OCI-LY3 (cell line): ENCODE measurements at regions not wholly inside any gene's neighbourhood (a gene's known extent, or its start where the extent isn't known, plus 50 kb on each side); places are given as distances from the start of the nearest gene placed in this dataset.

Experiments
- H2AFZ ChIP-seq: fragments of 200-600, 300-600 bp; shearing (Covaris generic); 2 replicates; pipeline ENCODE4 v1.6.0; 2014; ENCODE audit warnings: antibody characterized with exemption, low read depth, low read length
- H3K27ac ChIP-seq: fragments of 200-600, 300-600 bp; sonication (generic); 2 replicates; pipeline ENCODE4 v1.5.1; 2014; ENCODE audit warnings: mild to moderate bottlenecking, low read length, moderate library complexity, mixed read lengths
- H3K27me3 ChIP-seq: fragments of 200-600, 300-600 bp; sonication (generic); 2 replicates; pipeline ENCODE4 v1.6.1; 2014; ENCODE audit warnings: low read depth, low read length, mixed read lengths
- H3K36me3 ChIP-seq: fragments of 200-600, 300-600 bp; sonication (generic); replicated peaks from 2 replicates; pipeline ENCODE3; 2014; ENCODE audit warnings: low read depth, low read length, mixed read lengths
- H3K4me1 ChIP-seq: fragments of 300-600, 200-600 bp; sonication (generic); 2 replicates; pipeline ENCODE4 v1.6.1; 2014; ENCODE audit warnings: low read length, mixed read lengths
- H3K4me2 ChIP-seq: fragments of 200-600, 300-600 bp; sonication (generic); 2 replicates; pipeline ENCODE4 v1.6.1; 2014; ENCODE audit warnings: low read length, mixed read lengths
- H3K4me3 ChIP-seq: fragments of 300-600, 200-600 bp; sonication (generic); 2 replicates; pipeline ENCODE4 v1.5.1; 2014; ENCODE audit warnings: antibody characterized with exemption, mild to moderate bottlenecking, low read length, moderate library complexity
- H3K79me2 ChIP-seq: fragments of 300-600, 200-600 bp; shearing (Covaris generic); 2 replicates; pipeline ENCODE4 v1.6.1; 2014; ENCODE audit warnings: mild to moderate bottlenecking, low read length, mixed read lengths
- H3K9ac ChIP-seq: fragments of 300-600, 200-600 bp; shearing (Covaris generic); 2 replicates; pipeline ENCODE4 v1.6.0; 2014; ENCODE audit warnings: mild to moderate bottlenecking, low read length, moderate library complexity
- H3K9me3 ChIP-seq: fragments of 200-600, 300-600 bp; shearing (Covaris generic); 2 replicates; pipeline ENCODE4 v1.6.1; 2014; ENCODE audit warnings: low read length, mixed read lengths; ENCODE audit not compliant: insufficient read depth
- H4K20me1 ChIP-seq: fragments of 200-600, 300-600 bp; sonication (generic); 2 replicates; pipeline ENCODE4 v1.6.1; 2016; ENCODE audit warnings: low read length, mixed read lengths; ENCODE audit not compliant: insufficient read depth
- CTCF ChIP-seq: fragments of 200-600, 300-600 bp; sonication (generic); IDR thresholded peaks from 2 replicates; pipeline ENCODE4 v1.5.1; 2014; ENCODE audit warnings: antibody characterized with exemption, low read length, low read depth
- EZH2phosphoT487 ChIP-seq: fragments of 200-600 bp; shearing (Covaris generic); IDR thresholded peaks from 2 replicates; pipeline ENCODE4 v1.6.1; 2018; ENCODE audit warnings: antibody characterized with exemption, mixed run types, low read depth

- Histone ChIP-seq H2AFZ (no peak overlapping the region), H3K79me2 (no peaks in the 10 kb centered on the region), H3K9ac (no peak overlapping the region), H4K20me1 (no peaks in the 10 kb centered on the region), H3K4me2 (no peak overlapping the region), H3K27ac (no peak overlapping the region), H3K36me3 (no peaks in the 10 kb centered on the region), H3K4me3 (no peak overlapping the region), H3K27me3 (no peaks in the 10 kb centered on the region), H3K4me1 (peaks cover 7% of the 10 kb centered on the region), H3K9me3 (no peaks in the 10 kb centered on the region)
- TF ChIP-seq EZH2phosphoT487 (no peak), CTCF (no peak)
Observed at GRCh38 chr5:96284727-96285389, 148.2 kb downstream of the PCSK1 start.

- TF ChIP-seq CTCF, result no peak
- no peak for TF ChIP-seq EZH2phosphoT487
- no peaks in the 10 kb centered on the region for H4K20me1 ChIP-seq
- no peak overlapping the region for H3K9ac ChIP-seq
- H3K27ac ChIP-seq, result no peak overlapping the region
- H3K9me3 ChIP-seq, result no peaks in the 10 kb centered on the region
- no peak overlapping the region for H2AFZ ChIP-seq
- no peaks in the 10 kb centered on the region for H3K27me3 ChIP-seq
- H3K4me3 ChIP-seq, result no peak overlapping the region
- no peak overlapping the region for H3K4me2 ChIP-seq
- peaks cover 10% of the 10 kb centered on the region for H3K4me1 ChIP-seq
- no peaks in the 10 kb centered on the region for H3K79me2 ChIP-seq
- H3K36me3 ChIP-seq, result no peaks in the 10 kb centered on the region
Observed at GRCh38 chr5:96283589-96283988, 149.5 kb downstream of the PCSK1 start.

- H3K27ac ChIP-seq, result no peak overlapping the region
- TF ChIP-seq EZH2phosphoT487, result no peak
- TF ChIP-seq CTCF, result no peak
Observed at GRCh38 chr5:96282020-96282419, 151.0 kb downstream of the PCSK1 start.

GRCh38 chr5:96280946-96281393 lies 152.1 kb downstream of the PCSK1 start:
- Histone ChIP-seq H3K4me1 (peaks cover 10% of the 10 kb centered on the region), H3K9me3 (no peaks in the 10 kb centered on the region), H3K9ac (no peak overlapping the region), H3K36me3 (no peaks in the 10 kb centered on the region), H3K79me2 (no peaks in the 10 kb centered on the region), H3K27ac (no peak overlapping the region), H3K4me2 (no peak overlapping the region), H4K20me1 (no peaks in the 10 kb centered on the region), H3K27me3 (no peaks in the 10 kb centered on the region), H3K4me3 (no peak overlapping the region), H2AFZ (no peak overlapping the region)
- TF ChIP-seq EZH2phosphoT487, result no peak
- TF ChIP-seq CTCF, result no peak

More at GRCh38 chr5:96282020-96282419, 151.0 kb downstream of the PCSK1 start:
- H3K4me2 ChIP-seq, result no peak overlapping the region
- no peak overlapping the region for H3K4me3 ChIP-seq
- peaks cover 10% of the 10 kb centered on the region for H3K4me1 ChIP-seq
- H2AFZ ChIP-seq, result no peak overlapping the region
- H3K36me3 ChIP-seq, result no peaks in the 10 kb centered on the region
- H3K27me3 ChIP-seq, result no peaks in the 10 kb centered on the region
- H3K79me2 ChIP-seq, result no peaks in the 10 kb centered on the region
- no peaks in the 10 kb centered on the region for H4K20me1 ChIP-seq
- H3K9ac ChIP-seq, result no peak overlapping the region
- H3K9me3 ChIP-seq, result no peaks in the 10 kb centered on the region
